GM12892 (cell line): ENCODE measurements at regions not wholly inside any gene's neighbourhood (a gene's known extent, or its start where the extent isn't known, plus 50 kb on each side); places are given as distances from the start of the nearest gene placed in this dataset.

Experiments
- DNase-seq: peaks from one replicate; pipeline ENCODE4 v3.0.0; 2011; ENCODE audit not compliant: insufficient read length
- FAIRE-seq: peaks from 2 replicates; lab custom pipeline; 2011; peaks lifted over from hg19 to GRCh38; lab: Jason Lieb, UNC
- POLR2A ChIP-seq: IDR thresholded peaks from 2 replicates; pipeline ENCODE4 v1.6.1; 2011; ENCODE audit warnings: low read depth, low read length, control low read depth
- POLR2AphosphoS5 ChIP-seq: IDR thresholded peaks from 2 replicates; pipeline ENCODE4 v1.6.1; 2011; ENCODE audit warnings: low read depth, low read length, control low read depth
- TAF1 ChIP-seq: IDR thresholded peaks from 2 replicates; pipeline ENCODE4 v1.6.1; 2011; ENCODE audit warnings: low read depth, mild to moderate bottlenecking, control low read depth, low read length, borderline replicate concordance

GRCh38 chr4:44777115-44777514 lies 50.8 kb upstream of the GNPDA2 start:
- FAIRE-seq: no peak
- no peak for DNase-seq
- TF ChIP-seq POLR2A (no peak), TAF1 (no peak), POLR2AphosphoS5 (no peak)
